ENCODE measurements at regions not wholly inside any gene's neighbourhood (a gene's known extent, or its start where the extent isn't known, plus 50 kb on each side); places are given as distances from the start of the nearest gene placed in this dataset.
"Not testable (repeated sequence)": the region's sequence is repeated elsewhere in the genome, so short reads cannot be mapped to it uniquely, and the experiment has no call there.

DNA sequence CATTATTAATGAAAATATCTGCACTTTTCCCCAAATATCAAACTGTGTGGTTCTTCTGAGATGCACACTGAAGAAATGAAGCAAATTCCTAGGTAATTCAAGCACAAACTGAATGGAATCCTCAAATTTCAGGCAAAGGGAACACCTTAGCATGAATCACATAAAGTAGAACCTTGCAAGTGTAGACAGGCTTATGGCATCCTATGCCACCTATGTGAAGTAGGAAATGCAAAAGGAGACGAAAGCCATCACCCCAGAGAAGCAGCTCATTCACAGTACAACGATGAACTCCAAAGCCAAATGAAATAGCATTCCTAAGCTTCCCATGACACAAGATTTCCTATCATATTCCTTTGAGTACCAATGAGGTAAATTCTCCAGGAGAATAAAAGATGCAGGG, 461.2 kb upstream of the RUNX1 start:
- Histone ChIP-seq H3K36me3 (ENCODE audit: control insufficient read depth, insufficient read depth, low read length) (no peaks in the 10 kb centered on the region), H3K27ac (ENCODE audit: low read depth, low read length) (no peak overlapping the region), H3K4me1 (ENCODE audit: control insufficient read depth, insufficient read depth, low read length) (peaks cover 32% of the 10 kb centered on the region), H3K9ac (ENCODE audit: low read length) (no peak overlapping the region), H3K27me3 (ENCODE audit: control insufficient read depth, insufficient read depth, low read length) (no peaks in the 10 kb centered on the region), H3K4me3 (ENCODE audit: low read depth, low read length) (no peak overlapping the region), H3K9me3 (ENCODE audit: control insufficient read depth, insufficient read depth, low read depth, low read length) (no peaks in the 10 kb centered on the region)

- no peaks in the 10 kb centered on the region for H3K27me3 ChIP-seq (ENCODE audit: control insufficient read depth, insufficient read depth, low read length)
- H3K9ac ChIP-seq (ENCODE audit: low read length) = no peak overlapping the region
- H3K4me1 ChIP-seq (ENCODE audit: control insufficient read depth, insufficient read depth, low read length) = peaks cover 43% of the 10 kb centered on the region
- no peaks in the 10 kb centered on the region for H3K36me3 ChIP-seq (ENCODE audit: control insufficient read depth, insufficient read depth, low read length)
- H3K9me3 ChIP-seq (ENCODE audit: control insufficient read depth, insufficient read depth, low read depth, low read length) = no peaks in the 10 kb centered on the region
- no peak overlapping the region for H3K4me3 ChIP-seq (ENCODE audit: low read depth, low read length)
- no peak overlapping the region for H3K27ac ChIP-seq (ENCODE audit: low read depth, low read length)
Observed at GRCh38 chr21:35509001-35509704, 460.1 kb upstream of the RUNX1 start.

DNA sequence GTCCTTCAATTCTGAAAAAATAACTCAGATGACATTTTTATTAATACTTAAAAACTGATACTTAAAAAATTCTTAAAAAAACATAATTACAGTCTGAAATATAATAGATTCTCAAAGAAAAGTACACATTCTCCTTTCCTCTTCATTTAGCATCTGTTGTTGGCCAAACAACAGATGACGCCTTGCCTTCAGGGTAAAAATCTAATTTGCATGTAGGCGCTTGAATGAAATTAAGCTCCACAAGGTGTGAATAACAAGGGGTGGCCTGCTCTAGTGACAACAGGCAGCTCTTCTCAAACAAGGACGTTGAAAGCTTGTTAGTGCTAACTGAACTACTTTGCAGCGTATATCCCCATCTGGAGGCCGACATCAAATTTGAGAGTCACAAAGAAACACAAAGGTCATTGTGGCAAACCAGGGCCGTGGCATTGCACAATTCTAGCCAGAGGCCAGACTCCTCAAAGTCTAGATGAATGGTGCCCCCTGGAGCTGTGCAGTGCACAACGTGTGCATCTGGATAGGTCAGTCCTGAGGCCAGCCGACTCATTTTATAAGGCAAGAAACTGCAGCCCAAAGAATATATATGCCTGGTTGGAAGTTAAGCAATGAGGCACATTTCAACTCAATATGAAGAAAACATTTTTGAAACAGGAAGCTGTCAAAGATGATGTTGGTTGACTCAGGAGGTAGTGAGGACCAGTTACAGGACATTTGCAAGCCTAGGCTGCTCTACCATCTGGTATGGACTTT, 459.2 kb upstream of the RUNX1 start:
- H3K9ac ChIP-seq (ENCODE audit: low read length) = no peak overlapping the region
- H3K27me3 ChIP-seq (ENCODE audit: control insufficient read depth, insufficient read depth, low read length) = no peaks in the 10 kb centered on the region
- no peaks in the 10 kb centered on the region for H3K9me3 ChIP-seq (ENCODE audit: control insufficient read depth, insufficient read depth, low read depth, low read length)
- H3K4me3 ChIP-seq (ENCODE audit: low read depth, low read length) = no peak overlapping the region
- H3K36me3 ChIP-seq (ENCODE audit: control insufficient read depth, insufficient read depth, low read length) = no peaks in the 10 kb centered on the region
- H3K4me1 ChIP-seq (ENCODE audit: control insufficient read depth, insufficient read depth, low read length) = peaks cover 52% of the 10 kb centered on the region
- no peak overlapping the region for H3K27ac ChIP-seq (ENCODE audit: low read depth, low read length)

- H3K27me3 ChIP-seq (ENCODE audit: control insufficient read depth, insufficient read depth, low read length) = no peaks in the 10 kb centered on the region
- no peaks in the 10 kb centered on the region for H3K9me3 ChIP-seq (ENCODE audit: control insufficient read depth, insufficient read depth, low read depth, low read length)
- H3K9ac ChIP-seq (ENCODE audit: low read length) = no peak overlapping the region
- H3K36me3 ChIP-seq (ENCODE audit: control insufficient read depth, insufficient read depth, low read length) = no peaks in the 10 kb centered on the region
- no peak overlapping the region for H3K27ac ChIP-seq (ENCODE audit: low read depth, low read length)
- H3K4me3 ChIP-seq (ENCODE audit: low read depth, low read length) = no peak overlapping the region
- H3K4me1 ChIP-seq (ENCODE audit: control insufficient read depth, insufficient read depth, low read length) = peaks cover 53% of the 10 kb centered on the region
Observed at GRCh38 chr21:35507181-35507759, 458.2 kb upstream of the RUNX1 start.

- Histone ChIP-seq H3K4me1 (ENCODE audit: control insufficient read depth, insufficient read depth, low read length) (peaks cover 53% of the 10 kb centered on the region), H3K27ac (ENCODE audit: low read depth, low read length) (no peak overlapping the region)
Observed at GRCh38 chr21:35506771-35507170, 457.7 kb upstream of the RUNX1 start.

GRCh38 chr21:35506352-35506751, 457.2 kb upstream of the RUNX1 start:
- Histone ChIP-seq H3K4me1 (ENCODE audit: control insufficient read depth, insufficient read depth, low read length) (peaks cover 53% of the 10 kb centered on the region), H3K9me3 (ENCODE audit: control insufficient read depth, insufficient read depth, low read depth, low read length) (no peaks in the 10 kb centered on the region), H3K9ac (ENCODE audit: low read length) (no peak overlapping the region), H3K27ac (ENCODE audit: low read depth, low read length) (no peak overlapping the region), H3K36me3 (ENCODE audit: control insufficient read depth, insufficient read depth, low read length) (no peaks in the 10 kb centered on the region), H3K27me3 (ENCODE audit: control insufficient read depth, insufficient read depth, low read length) (no peaks in the 10 kb centered on the region), H3K4me3 (ENCODE audit: low read depth, low read length) (no peak overlapping the region)

More at GRCh38 chr21:35506771-35507170, 457.7 kb upstream of the RUNX1 start:
- H3K36me3 ChIP-seq (ENCODE audit: control insufficient read depth, insufficient read depth, low read length) = no peaks in the 10 kb centered on the region
- H3K4me3 ChIP-seq (ENCODE audit: low read depth, low read length) = no peak overlapping the region
- no peaks in the 10 kb centered on the region for H3K9me3 ChIP-seq (ENCODE audit: control insufficient read depth, insufficient read depth, low read depth, low read length)
- H3K27me3 ChIP-seq (ENCODE audit: control insufficient read depth, insufficient read depth, low read length) = no peaks in the 10 kb centered on the region
- H3K9ac ChIP-seq (ENCODE audit: low read length) = no peak overlapping the region

DNA sequence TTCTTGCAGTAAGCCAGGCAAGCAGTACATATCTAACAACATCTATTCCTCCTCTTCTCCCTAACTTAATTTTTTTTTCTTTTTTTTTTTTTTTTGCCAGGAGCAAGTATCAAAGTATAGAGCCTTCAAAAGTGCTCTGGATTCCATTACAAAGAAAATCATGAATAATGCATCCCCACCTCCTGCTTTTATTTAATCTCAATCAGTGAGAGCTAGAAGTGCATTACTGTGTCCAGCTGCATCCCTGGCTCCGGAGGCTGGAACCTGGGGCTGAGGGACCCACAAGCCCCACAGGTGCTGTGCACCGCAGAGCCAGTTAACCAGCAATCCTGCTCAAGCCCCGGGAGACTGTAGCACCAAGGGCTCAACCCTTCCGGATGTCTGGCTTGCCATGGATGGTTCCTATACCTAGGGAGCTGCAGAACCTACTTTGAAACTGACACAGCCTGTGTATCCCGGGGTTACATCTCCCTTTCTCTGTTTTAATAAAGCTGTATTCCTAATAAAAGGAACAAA, 455.9 kb upstream of the RUNX1 start:
- no peak overlapping the region for H3K27ac ChIP-seq (ENCODE audit: low read depth, low read length)
- no peak overlapping the region for H3K4me3 ChIP-seq (ENCODE audit: low read depth, low read length)
- H3K9ac ChIP-seq (ENCODE audit: low read length) = no peak overlapping the region
- H3K27me3 ChIP-seq (ENCODE audit: control insufficient read depth, insufficient read depth, low read length) = no peaks in the 10 kb centered on the region
- H3K9me3 ChIP-seq (ENCODE audit: control insufficient read depth, insufficient read depth, low read depth, low read length) = peaks cover 2% of the 10 kb centered on the region; the same call in 1 of the 2 replicates
- H3K4me1 ChIP-seq (ENCODE audit: control insufficient read depth, insufficient read depth, low read length) = peaks cover 53% of the 10 kb centered on the region
- no peaks in the 10 kb centered on the region for H3K36me3 ChIP-seq (ENCODE audit: control insufficient read depth, insufficient read depth, low read length)

DNA sequence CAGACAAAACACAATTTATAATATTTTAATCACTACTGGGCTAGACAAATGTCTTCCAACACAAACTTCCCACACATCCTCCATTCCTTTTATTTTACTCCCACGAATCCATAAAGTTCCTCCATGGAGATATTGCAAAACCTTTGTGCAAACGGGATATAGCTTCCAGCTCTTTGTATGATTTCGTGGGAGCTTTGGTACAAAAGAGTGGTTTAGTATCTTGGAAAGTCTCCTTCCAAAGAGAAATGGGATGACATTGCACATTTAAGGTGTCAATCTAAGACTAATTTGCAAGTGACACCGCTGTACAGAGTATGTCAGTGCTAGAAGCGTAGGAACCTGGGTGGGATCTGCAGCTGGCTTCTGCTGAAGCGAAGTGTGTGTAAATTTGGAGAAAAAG, 455.2 kb upstream of the RUNX1 start:
- H3K9ac ChIP-seq (ENCODE audit: low read length) = no peak overlapping the region
- H3K27me3 ChIP-seq (ENCODE audit: control insufficient read depth, insufficient read depth, low read length) = no peaks in the 10 kb centered on the region
- no peaks in the 10 kb centered on the region for H3K36me3 ChIP-seq (ENCODE audit: control insufficient read depth, insufficient read depth, low read length)
- no peak overlapping the region for H3K27ac ChIP-seq (ENCODE audit: low read depth, low read length)
- peaks cover 2% of the 10 kb centered on the region; the same call in 1 of the 2 replicates for H3K9me3 ChIP-seq (ENCODE audit: control insufficient read depth, insufficient read depth, low read depth, low read length)
- H3K4me1 ChIP-seq (ENCODE audit: control insufficient read depth, insufficient read depth, low read length) = peaks cover 53% of the 10 kb centered on the region
- H3K4me3 ChIP-seq (ENCODE audit: low read depth, low read length) = no peak overlapping the region

GRCh38 chr21:35503671-35504070, 454.6 kb upstream of the RUNX1 start:
- Histone ChIP-seq H3K9ac (ENCODE audit: low read length) (no peak overlapping the region), H3K27me3 (ENCODE audit: control insufficient read depth, insufficient read depth, low read length) (no peaks in the 10 kb centered on the region), H3K4me1 (ENCODE audit: control insufficient read depth, insufficient read depth, low read length) (peaks cover 52% of the 10 kb centered on the region), H3K4me3 (ENCODE audit: low read depth, low read length) (no peak overlapping the region), H3K27ac (ENCODE audit: low read depth, low read length) (no peak overlapping the region), H3K36me3 (ENCODE audit: control insufficient read depth, insufficient read depth, low read length) (no peaks in the 10 kb centered on the region), H3K9me3 (ENCODE audit: control insufficient read depth, insufficient read depth, low read depth, low read length) (peaks cover 2% of the 10 kb centered on the region; the same call in 1 of the 2 replicates)

DNA sequence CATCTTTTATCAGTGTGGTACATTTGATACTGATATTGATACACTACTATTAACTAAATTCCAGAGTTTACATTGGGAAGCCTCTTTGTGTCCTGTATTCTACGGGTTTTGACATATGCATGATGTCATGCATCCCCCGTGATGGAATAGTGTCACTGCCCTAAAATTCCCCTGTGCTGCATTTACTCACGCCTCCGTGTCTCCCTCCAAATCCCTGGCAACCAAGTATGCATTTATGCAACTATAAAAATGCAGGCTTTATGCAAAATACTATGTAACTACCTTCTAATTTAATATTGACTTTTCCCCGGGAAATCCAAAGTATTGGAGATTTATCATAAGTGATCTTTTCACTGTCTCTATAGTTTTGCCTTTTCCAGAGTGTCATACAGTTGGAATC, 453.7 kb upstream of the RUNX1 start:
- Histone ChIP-seq H3K4me3 (ENCODE audit: low read depth, low read length) (no peak overlapping the region), H3K27ac (ENCODE audit: low read depth, low read length) (no peak overlapping the region), H3K4me1 (ENCODE audit: control insufficient read depth, insufficient read depth, low read length) (peaks cover 44% of the 10 kb centered on the region), H3K36me3 (ENCODE audit: control insufficient read depth, insufficient read depth, low read length) (no peaks in the 10 kb centered on the region), H3K9ac (ENCODE audit: low read length) (no peak overlapping the region), H3K9me3 (ENCODE audit: control insufficient read depth, insufficient read depth, low read depth, low read length) (peaks cover 2% of the 10 kb centered on the region; the same call in 1 of the 2 replicates), H3K27me3 (ENCODE audit: control insufficient read depth, insufficient read depth, low read length) (no peaks in the 10 kb centered on the region)

DNA sequence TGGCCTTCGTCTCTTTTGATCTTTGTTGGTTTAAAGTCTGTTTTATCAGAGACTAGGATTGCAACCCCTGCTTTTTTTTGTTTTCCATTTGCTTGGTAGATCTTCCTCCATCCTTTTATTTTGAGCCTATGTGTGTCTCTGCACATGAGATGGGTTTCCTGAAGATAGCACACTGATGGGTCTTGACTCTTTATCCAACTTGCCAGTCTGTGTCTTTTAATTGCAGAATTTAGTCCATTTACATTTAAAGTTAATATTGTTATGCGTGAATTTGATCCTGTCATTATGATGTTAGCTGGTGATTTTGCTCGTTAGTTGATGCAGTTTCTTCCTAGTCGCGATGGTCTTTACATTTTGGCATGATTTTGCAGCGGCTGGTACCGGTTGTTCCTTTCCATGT, 448.4 kb upstream of the RUNX1 start:
- not testable (repeated sequence) for H3K36me3 ChIP-seq (ENCODE audit: control insufficient read depth, insufficient read depth, low read length); H3K27ac ChIP-seq (ENCODE audit: low read depth, low read length); H3K9ac ChIP-seq (ENCODE audit: low read length); H3K4me1 ChIP-seq (ENCODE audit: control insufficient read depth, insufficient read depth, low read length); H3K27me3 ChIP-seq (ENCODE audit: control insufficient read depth, insufficient read depth, low read length); H3K9me3 ChIP-seq (ENCODE audit: control insufficient read depth, insufficient read depth, low read depth, low read length); H3K4me3 ChIP-seq (ENCODE audit: low read depth, low read length)
